ENCODE measurements at regions not wholly inside any gene's neighbourhood (a gene's known extent, or its start where the extent isn't known, plus 50 kb on each side); places are given as distances from the start of the nearest gene placed in this dataset.

DNA sequence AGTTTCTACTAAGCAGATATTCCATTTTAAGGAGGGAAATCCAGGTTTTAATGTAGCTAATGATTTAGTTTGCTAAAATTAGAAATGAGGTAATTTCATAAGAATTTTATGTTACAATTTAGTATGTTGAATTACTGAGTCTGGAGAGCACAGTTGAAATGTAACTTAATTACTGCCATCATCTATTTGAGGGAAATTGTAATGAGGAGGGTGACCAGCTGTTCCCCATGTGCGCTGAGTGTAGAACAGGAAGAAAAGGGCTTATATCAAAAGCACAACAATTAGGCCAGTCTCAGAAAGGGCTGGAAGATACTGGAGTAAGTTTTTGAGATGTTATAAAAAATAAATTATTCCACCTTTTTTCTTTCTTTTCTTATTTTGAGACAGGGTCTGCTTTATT, 735.1 kb upstream of the GOT2 start:
- CTCF ChIA-PET: interaction anchor here (1.2 kb wide), 1 partner anchor 655 kb away, joined by 4 read pairs; no protein-coding TSS in a partner anchor

DNA sequence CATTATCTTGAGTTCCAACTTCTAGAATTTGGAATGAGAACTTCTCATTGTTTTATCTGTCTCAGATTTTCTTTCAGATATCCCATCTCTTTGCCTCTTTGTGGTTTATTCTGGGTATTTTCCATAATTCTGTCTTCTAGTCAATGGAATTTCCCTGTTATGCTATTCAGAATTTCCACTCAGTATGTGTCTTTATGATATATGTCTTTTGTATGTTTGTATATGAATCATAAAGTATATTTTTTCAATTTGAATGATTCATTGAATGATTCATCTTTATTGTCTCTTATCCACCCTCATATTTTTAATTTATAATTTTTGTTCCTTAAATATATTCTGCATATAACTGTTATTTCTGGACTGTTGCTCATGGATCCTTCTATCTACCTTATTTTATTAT, 729.7 kb upstream of the GOT2 start:
- Histone ChIP-seq H3K27me3 (ENCODE audit: insufficient read depth) (no peaks in the 10 kb centered on the region), H3K4me1 (ENCODE audit: control insufficient read depth in 1 of 2, insufficient read depth in 2 of 2, low read depth in 1 of 2, low read length in 1 of 2) (no peaks in the 10 kb centered on the region), H3K4me2 (no peak overlapping the region), H2AFZ (ENCODE audit: low read depth) (no peak overlapping the region), H3F3A (replicated peaks; ENCODE audit: insufficient read depth) (no peaks in the 10 kb centered on the region), H4K20me1 (ENCODE audit: insufficient read depth) (no peaks in the 10 kb centered on the region), H3K9me3 (no peaks in the 10 kb centered on the region), H3K9me2 (no peaks in the 10 kb centered on the region), H3K4me3 (ENCODE audit: low read depth in 2 of 2, low read length in 1 of 2) (no peak overlapping the region), H3K36me3 (replicated peaks in 1 of 2; ENCODE audit: control insufficient read depth in 1 of 2, insufficient read depth in 2 of 2, low read length in 1 of 2) (no peaks in the 10 kb centered on the region), H3K9ac (no peak overlapping the region), H3K27ac (ENCODE audit: low read depth in 2 of 2, low read length in 1 of 2) (no peak overlapping the region), H3K79me2 (ENCODE audit: insufficient read depth) (no peaks in the 10 kb centered on the region)
- no peak for DNase-seq
- TF ChIP-seq POLR2AphosphoS5 (IDR thresholded peaks at IDR 0.05; ENCODE audit: low read depth, low read length) (no peak), RXRA (IDR thresholded peaks at IDR 0.05; ENCODE audit: borderline replicate concordance, low read depth) (no peak), TCF12 (IDR thresholded peaks at IDR 0.05) (no peak), ELF1 (IDR thresholded peaks at IDR 0.05) (no peak), RFX5 (IDR thresholded peaks at IDR 0.05; ENCODE audit: low read length) (no peak), FOSL2 (IDR thresholded peaks at IDR 0.05; ENCODE audit: borderline replicate concordance, low read depth) (no peak)
- TF ChIP-seq, protein P1, sequence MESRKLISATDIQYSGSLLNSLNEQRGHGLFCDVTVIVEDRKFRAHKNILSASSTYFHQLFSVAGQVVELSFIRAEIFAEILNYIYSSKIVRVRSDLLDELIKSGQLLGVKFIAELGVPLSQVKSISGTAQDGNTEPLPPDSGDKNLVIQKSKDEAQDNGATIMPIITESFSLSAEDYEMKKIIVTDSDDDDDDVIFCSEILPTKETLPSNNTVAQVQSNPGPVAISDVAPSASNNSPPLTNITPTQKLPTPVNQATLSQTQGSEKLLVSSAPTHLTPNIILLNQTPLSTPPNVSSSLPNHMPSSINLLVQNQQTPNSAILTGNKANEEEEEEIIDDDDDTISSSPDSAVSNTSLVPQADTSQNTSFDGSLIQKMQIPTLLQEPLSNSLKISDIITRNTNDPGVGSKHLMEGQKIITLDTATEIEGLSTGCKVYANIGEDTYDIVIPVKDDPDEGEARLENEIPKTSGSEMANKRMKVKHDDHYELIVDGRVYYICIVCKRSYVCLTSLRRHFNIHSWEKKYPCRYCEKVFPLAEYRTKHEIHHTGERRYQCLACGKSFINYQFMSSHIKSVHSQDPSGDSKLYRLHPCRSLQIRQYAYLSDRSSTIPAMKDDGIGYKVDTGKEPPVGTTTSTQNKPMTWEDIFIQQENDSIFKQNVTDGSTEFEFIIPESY (IDR thresholded peaks at IDR 0.05; ENCODE audit: borderline replicate concordance, low read depth): no peak
- TF ChIP-seq, protein P2, sequence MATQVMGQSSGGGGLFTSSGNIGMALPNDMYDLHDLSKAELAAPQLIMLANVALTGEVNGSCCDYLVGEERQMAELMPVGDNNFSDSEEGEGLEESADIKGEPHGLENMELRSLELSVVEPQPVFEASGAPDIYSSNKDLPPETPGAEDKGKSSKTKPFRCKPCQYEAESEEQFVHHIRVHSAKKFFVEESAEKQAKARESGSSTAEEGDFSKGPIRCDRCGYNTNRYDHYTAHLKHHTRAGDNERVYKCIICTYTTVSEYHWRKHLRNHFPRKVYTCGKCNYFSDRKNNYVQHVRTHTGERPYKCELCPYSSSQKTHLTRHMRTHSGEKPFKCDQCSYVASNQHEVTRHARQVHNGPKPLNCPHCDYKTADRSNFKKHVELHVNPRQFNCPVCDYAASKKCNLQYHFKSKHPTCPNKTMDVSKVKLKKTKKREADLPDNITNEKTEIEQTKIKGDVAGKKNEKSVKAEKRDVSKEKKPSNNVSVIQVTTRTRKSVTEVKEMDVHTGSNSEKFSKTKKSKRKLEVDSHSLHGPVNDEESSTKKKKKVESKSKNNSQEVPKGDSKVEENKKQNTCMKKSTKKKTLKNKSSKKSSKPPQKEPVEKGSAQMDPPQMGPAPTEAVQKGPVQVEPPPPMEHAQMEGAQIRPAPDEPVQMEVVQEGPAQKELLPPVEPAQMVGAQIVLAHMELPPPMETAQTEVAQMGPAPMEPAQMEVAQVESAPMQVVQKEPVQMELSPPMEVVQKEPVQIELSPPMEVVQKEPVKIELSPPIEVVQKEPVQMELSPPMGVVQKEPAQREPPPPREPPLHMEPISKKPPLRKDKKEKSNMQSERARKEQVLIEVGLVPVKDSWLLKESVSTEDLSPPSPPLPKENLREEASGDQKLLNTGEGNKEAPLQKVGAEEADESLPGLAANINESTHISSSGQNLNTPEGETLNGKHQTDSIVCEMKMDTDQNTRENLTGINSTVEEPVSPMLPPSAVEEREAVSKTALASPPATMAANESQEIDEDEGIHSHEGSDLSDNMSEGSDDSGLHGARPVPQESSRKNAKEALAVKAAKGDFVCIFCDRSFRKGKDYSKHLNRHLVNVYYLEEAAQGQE (IDR thresholded peaks at IDR 0.05; ENCODE audit: low read depth, low read length): no peak
- TF ChIP-seq, protein P3, sequence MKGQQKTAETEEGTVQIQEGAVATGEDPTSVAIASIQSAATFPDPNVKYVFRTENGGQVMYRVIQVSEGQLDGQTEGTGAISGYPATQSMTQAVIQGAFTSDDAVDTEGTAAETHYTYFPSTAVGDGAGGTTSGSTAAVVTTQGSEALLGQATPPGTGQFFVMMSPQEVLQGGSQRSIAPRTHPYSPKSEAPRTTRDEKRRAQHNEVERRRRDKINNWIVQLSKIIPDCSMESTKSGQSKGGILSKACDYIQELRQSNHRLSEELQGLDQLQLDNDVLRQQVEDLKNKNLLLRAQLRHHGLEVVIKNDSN (IDR thresholded peaks at IDR 0.05; ENCODE audit: borderline replicate concordance, low read depth): no peak
- ChIA-PET CTCF (no interaction called here), POLR2A (no interaction called here)

More for the DNA sequence above, 735.1 kb upstream of the GOT2 start:
- H3K9ac ChIP-seq: no peak overlapping the region
- no peak overlapping the region for H3K27ac ChIP-seq (ENCODE audit: low read depth in 2 of 2, low read length in 1 of 2)
- no peaks in the 10 kb centered on the region for H3F3A ChIP-seq (replicated peaks; ENCODE audit: insufficient read depth)
- no peaks in the 10 kb centered on the region for H3K79me2 ChIP-seq (ENCODE audit: insufficient read depth)
- no peak for TF ChIP-seq FOSL2 (IDR thresholded peaks at IDR 0.05; ENCODE audit: borderline replicate concordance, low read depth)
- TF ChIP-seq, protein P3 (IDR thresholded peaks at IDR 0.05; ENCODE audit: borderline replicate concordance, low read depth): no peak
- no peak for TF ChIP-seq FOXJ3 (CRISPR knock-in tag; IDR thresholded peaks at IDR 0.05)
- no peak for TF ChIP-seq MEF2A (IDR thresholded peaks at IDR 0.05; ENCODE audit: borderline replicate concordance, low read depth)
- TF ChIP-seq MXI1 (IDR thresholded peaks at IDR 0.05; ENCODE audit: low read depth, low read length): no peak
- no peak for TF ChIP-seq NFIC (IDR thresholded peaks at IDR 0.05; ENCODE audit: borderline replicate concordance)
- no peak for TF ChIP-seq SIN3A (IDR thresholded peaks at IDR 0.05; ENCODE audit: borderline replicate concordance, low read depth, low read length)
- no peak for TF ChIP-seq RCOR1 (IDR thresholded peaks at IDR 0.05; ENCODE audit: low read length)
- no peaks in the 10 kb centered on the region for H4K20me1 ChIP-seq (ENCODE audit: insufficient read depth)
- 32% methylated on average over 1 of the region's 1 CpG for WGBS (ENCODE audit: low lambda C conversion rate)
- H3K9me3 ChIP-seq: peaks cover 4% of the 10 kb centered on the region; the same call in 1 of the 2 replicates
- H3K4me1 ChIP-seq (ENCODE audit: control insufficient read depth in 1 of 2, insufficient read depth in 2 of 2, low read depth in 1 of 2, low read length in 1 of 2): no peaks in the 10 kb centered on the region
- DNase-seq: no peak
- H3K9me2 ChIP-seq: no peaks in the 10 kb centered on the region
- H3K36me3 ChIP-seq (replicated peaks in 1 of 2; ENCODE audit: control insufficient read depth in 1 of 2, insufficient read depth in 2 of 2, low read length in 1 of 2): no peaks in the 10 kb centered on the region
- no peak overlapping the region for H3K4me3 ChIP-seq (ENCODE audit: low read depth in 2 of 2, low read length in 1 of 2)
- no peak overlapping the region for H2AFZ ChIP-seq (ENCODE audit: low read depth)
- POLR2A ChIA-PET: no interaction called here
- no peak overlapping the region for H3K4me2 ChIP-seq
- H3K27me3 ChIP-seq (ENCODE audit: insufficient read depth): no peaks in the 10 kb centered on the region

Data from SK-N-SH (cell line).